ENCODE measurements at regions not wholly inside any gene's neighbourhood (a gene's known extent, or its start where the extent isn't known, plus 50 kb on each side); places are given as distances from the start of the nearest gene placed in this dataset.

DNA sequence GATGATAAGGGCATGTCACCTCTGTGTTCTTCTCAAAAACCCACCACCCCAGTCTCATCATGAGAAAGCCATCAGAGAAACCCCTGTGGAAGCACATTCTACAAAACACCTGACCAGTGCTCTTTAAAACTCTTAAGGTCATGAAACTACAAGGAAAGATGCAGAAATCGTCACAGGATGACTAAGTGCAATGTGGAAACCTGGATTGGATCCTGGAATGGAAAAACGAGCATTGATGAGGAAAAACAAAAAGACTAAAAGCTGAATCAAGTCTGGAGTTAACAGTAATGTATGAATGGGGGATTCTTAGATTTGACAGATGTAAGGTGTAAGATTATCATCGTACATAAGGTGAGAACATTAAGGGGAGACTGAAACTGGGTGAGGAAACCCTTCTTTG, 211.0 kb downstream of the TBX5 start:
- TF ChIP-seq, protein P1, sequence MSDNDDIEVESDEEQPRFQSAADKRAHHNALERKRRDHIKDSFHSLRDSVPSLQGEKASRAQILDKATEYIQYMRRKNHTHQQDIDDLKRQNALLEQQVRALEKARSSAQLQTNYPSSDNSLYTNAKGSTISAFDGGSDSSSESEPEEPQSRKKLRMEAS (IDR thresholded peaks at IDR 0.05; ENCODE audit: insufficient read depth, insufficient read length): no peak
- TF ChIP-seq, protein P2, sequence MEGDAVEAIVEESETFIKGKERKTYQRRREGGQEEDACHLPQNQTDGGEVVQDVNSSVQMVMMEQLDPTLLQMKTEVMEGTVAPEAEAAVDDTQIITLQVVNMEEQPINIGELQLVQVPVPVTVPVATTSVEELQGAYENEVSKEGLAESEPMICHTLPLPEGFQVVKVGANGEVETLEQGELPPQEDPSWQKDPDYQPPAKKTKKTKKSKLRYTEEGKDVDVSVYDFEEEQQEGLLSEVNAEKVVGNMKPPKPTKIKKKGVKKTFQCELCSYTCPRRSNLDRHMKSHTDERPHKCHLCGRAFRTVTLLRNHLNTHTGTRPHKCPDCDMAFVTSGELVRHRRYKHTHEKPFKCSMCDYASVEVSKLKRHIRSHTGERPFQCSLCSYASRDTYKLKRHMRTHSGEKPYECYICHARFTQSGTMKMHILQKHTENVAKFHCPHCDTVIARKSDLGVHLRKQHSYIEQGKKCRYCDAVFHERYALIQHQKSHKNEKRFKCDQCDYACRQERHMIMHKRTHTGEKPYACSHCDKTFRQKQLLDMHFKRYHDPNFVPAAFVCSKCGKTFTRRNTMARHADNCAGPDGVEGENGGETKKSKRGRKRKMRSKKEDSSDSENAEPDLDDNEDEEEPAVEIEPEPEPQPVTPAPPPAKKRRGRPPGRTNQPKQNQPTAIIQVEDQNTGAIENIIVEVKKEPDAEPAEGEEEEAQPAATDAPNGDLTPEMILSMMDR (IDR thresholded peaks at IDR 0.05; ENCODE audit: extremely low read depth in 1 of 2, insufficient read depth in 1 of 2, low read depth in 1 of 2, low read length in 2 of 2): no peak
- TF ChIP-seq POLR2A (IDR thresholded peaks at IDR 0.05; ENCODE audit: low read depth, low read length): no peak

Data from endothelial cell of umbilical vein (primary cell).